ENCODE measurements at regions not wholly inside any gene's neighbourhood (a gene's known extent, or its start where the extent isn't known, plus 50 kb on each side); places are given as distances from the start of the nearest gene placed in this dataset.

DNA sequence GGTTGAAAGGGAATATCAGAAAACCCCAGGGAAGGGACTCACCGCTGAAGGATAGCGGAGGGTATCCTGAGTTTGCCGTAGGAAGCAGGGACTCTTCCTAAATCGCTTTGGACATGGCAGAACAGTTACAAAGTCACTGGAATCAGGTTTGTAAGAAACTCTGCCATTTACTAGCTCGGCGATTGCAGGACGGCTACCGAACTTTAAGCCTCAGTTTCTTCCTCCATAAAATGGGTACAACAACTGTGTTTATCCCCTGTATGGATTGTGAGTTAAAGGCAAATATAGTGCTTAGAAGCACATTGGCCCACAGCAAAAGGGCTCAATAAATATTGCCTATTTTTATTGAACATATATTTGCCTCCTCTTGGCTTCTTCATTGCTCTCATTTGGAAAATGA lies 90.6 kb downstream of the MAF start:
- no peaks in the 10 kb centered on the region for H3K36me3 ChIP-seq (ENCODE audit: control insufficient read depth in 4 of 4, insufficient read depth in 4 of 4, low read length in 4 of 4)
- TF ChIP-seq, protein P1, sequence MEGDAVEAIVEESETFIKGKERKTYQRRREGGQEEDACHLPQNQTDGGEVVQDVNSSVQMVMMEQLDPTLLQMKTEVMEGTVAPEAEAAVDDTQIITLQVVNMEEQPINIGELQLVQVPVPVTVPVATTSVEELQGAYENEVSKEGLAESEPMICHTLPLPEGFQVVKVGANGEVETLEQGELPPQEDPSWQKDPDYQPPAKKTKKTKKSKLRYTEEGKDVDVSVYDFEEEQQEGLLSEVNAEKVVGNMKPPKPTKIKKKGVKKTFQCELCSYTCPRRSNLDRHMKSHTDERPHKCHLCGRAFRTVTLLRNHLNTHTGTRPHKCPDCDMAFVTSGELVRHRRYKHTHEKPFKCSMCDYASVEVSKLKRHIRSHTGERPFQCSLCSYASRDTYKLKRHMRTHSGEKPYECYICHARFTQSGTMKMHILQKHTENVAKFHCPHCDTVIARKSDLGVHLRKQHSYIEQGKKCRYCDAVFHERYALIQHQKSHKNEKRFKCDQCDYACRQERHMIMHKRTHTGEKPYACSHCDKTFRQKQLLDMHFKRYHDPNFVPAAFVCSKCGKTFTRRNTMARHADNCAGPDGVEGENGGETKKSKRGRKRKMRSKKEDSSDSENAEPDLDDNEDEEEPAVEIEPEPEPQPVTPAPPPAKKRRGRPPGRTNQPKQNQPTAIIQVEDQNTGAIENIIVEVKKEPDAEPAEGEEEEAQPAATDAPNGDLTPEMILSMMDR (IDR thresholded peaks at IDR 0.05; ENCODE audit: control extremely low read depth, extremely low read depth) = no peak
- no peaks in the 10 kb centered on the region for H3K27me3 ChIP-seq (ENCODE audit: control insufficient read depth in 3 of 3, insufficient read depth in 3 of 3, low read length in 2 of 3)
- WGBS, 2 donors = 96 to 97% methylated on average over 8 of the region's 8 CpGs
- peaks cover 0 to 6% (median 0%) of the 10 kb centered on the region in 5 donors for H3K4me1 ChIP-seq (ENCODE audit: control insufficient read depth in 5 of 5, insufficient read depth in 5 of 5, low read length in 5 of 5)
- H3K4me3 ChIP-seq = no peak overlapping the region
- H3K27ac ChIP-seq (ENCODE audit: low read depth in 1 of 2, low read length in 1 of 2) = no peak overlapping the region
- peaks cover 0 to 3% (median 0%) of the 10 kb centered on the region in 4 donors for H3K9me3 ChIP-seq (ENCODE audit: control insufficient read depth in 4 of 4, insufficient read depth in 3 of 4, low read length in 3 of 4)
- ATAC-seq (ENCODE audit: insufficient read depth, low FRiP score) (no peak), DNase-seq (no peak)
- H3K9ac ChIP-seq (ENCODE audit: insufficient read depth in 1 of 2, low read length in 2 of 2) = no peak overlapping the region

DNA sequence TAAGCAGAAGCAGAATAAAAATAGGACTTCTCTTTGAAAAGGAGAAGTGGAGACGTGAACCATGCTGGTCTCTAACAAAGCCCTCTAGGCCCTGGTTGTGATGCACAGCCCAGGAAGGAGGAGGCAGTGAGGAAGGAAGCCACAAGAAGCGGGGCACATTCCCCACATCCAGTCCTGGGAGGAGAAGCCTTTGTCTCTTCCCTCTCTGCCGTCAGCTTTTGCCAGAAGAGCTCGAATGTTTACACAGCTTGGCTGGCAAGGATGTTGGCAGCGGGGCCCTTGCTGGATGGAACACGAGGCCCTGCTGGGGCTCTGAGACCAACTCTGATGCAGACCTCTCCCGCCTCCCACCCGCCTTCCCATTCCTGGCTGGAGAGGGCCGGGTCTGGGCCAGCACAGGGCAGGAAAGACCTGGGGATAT lies 91.3 kb downstream of the MAF start:
- no peaks in the 10 kb centered on the region for H3K36me3 ChIP-seq (ENCODE audit: control insufficient read depth in 4 of 4, insufficient read depth in 4 of 4, low read length in 4 of 4)
- WGBS, 2 donors = 36% methylated on average over 9 of the region's 9 CpGs
- ATAC-seq (ENCODE audit: insufficient read depth, low FRiP score) = peak; percentile 20
- peaks cover 0 to 6% (median 0%) of the 10 kb centered on the region in 5 donors for H3K4me1 ChIP-seq (ENCODE audit: control insufficient read depth in 5 of 5, insufficient read depth in 5 of 5, low read length in 5 of 5)
- TF ChIP-seq, protein P1 (IDR thresholded peaks at IDR 0.05; ENCODE audit: control extremely low read depth, extremely low read depth) = no peak
- H3K9me3 ChIP-seq (ENCODE audit: control insufficient read depth in 4 of 4, insufficient read depth in 3 of 4, low read length in 3 of 4) = peaks cover 0 to 3% (median 0%) of the 10 kb centered on the region in 4 donors
- H3K27me3 ChIP-seq (ENCODE audit: control insufficient read depth in 3 of 3, insufficient read depth in 3 of 3, low read length in 2 of 3) = no peaks in the 10 kb centered on the region
- DNase-seq = peak; percentile 22 to 50 (median 23)
- no peak overlapping the region for H3K9ac ChIP-seq (ENCODE audit: insufficient read depth in 1 of 2, low read length in 2 of 2)
- no peak overlapping the region for H3K27ac ChIP-seq (ENCODE audit: low read depth in 1 of 2, low read length in 1 of 2)
- no peak overlapping the region for H3K4me3 ChIP-seq

DNA sequence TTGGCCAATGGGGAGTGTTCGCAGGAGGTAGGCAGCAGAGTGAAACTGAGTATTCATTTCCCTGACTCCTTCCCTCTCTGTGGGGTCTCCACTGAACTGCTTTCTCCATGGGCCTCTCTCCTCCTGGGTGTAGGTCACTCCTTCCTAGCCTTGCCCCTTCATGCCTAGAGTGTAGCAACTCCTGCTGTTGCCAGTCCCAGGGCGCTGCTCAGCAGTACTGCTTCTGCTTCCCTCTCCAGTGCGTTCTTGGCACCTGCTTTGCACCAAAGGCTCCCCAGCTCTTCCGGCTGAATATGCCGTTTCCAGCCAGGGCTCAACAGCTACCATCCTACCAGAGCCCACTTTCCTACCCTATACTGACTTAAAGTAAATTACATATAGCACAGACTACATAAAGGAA lies 92.2 kb downstream of the MAF start:
- no peak overlapping the region for H3K27ac ChIP-seq (ENCODE audit: low read depth in 1 of 2, low read length in 1 of 2)
- no peak for ATAC-seq (ENCODE audit: insufficient read depth, low FRiP score)
- 86 to 88% methylated on average over 5 of the region's 5 CpGs for WGBS, 2 donors

More for the DNA sequence above, 92.2 kb downstream of the MAF start:
- Histone ChIP-seq H3K4me1 (ENCODE audit: control insufficient read depth in 5 of 5, insufficient read depth in 5 of 5, low read length in 5 of 5) (peaks cover 0 to 6% (median 0%) of the 10 kb centered on the region in 5 donors), H3K9ac (ENCODE audit: insufficient read depth in 1 of 2, low read length in 2 of 2) (no peak overlapping the region), H3K36me3 (ENCODE audit: control insufficient read depth in 4 of 4, insufficient read depth in 4 of 4, low read length in 4 of 4) (no peaks in the 10 kb centered on the region), H3K27me3 (ENCODE audit: control insufficient read depth in 3 of 3, insufficient read depth in 3 of 3, low read length in 2 of 3) (no peaks in the 10 kb centered on the region), H3K9me3 (ENCODE audit: control insufficient read depth in 4 of 4, insufficient read depth in 3 of 4, low read length in 3 of 4) (peaks cover 0 to 3% (median 0%) of the 10 kb centered on the region in 4 donors), H3K4me3 (no peak overlapping the region)
- no peak for DNase-seq
- TF ChIP-seq, protein P1 (IDR thresholded peaks at IDR 0.05; ENCODE audit: control extremely low read depth, extremely low read depth) = no peak

All from lung (tissue), 11 donors.